GM12878 (cell line): ENCODE measurements at regions not wholly inside any gene's neighbourhood (a gene's known extent, or its start where the extent isn't known, plus 50 kb on each side); places are given as distances from the start of the nearest gene placed in this dataset.

Experiments used
- ATAC-seq: fragments of 200-7000 bp; cut with Tn5 transposase; 3 replicates; pipeline ENCODE4 v1.9.1; 2020; ENCODE audit warnings: mild to moderate bottlenecking, moderate library complexity
- BruUV-seq: library from RNA; stranded (reverse); fragments of 400-500 nt; replicated peaks from 2 replicates; lab custom pipeline; 2021; lab: Mats Ljungman, UMichigan
- CTCF ChIA-PET: fragments of 300-600 bp; sonication (Branson Sonifier 250); formaldehyde crosslinking; extraction: SDS; loops from one replicate; lab custom pipeline; 2021; ENCODE audit warnings: inconsistent platforms; lab: Yijun Ruan, JAX
- POLR2A ChIA-PET: fragments of 350-600 bp; formaldehyde crosslinking; extraction: SDS; loops from one replicate; lab custom pipeline; 2021; ENCODE audit warnings: inconsistent platforms; lab: Charles Lee
- RAD21 ChIA-PET: fragments of 300-600 bp; sonication (Branson Sonifier 250); formaldehyde crosslinking; loops from one replicate; lab custom pipeline; 2023; ENCODE audit warnings: antibody characterized with exemption; ENCODE audit not compliant: unreplicated experiment; lab: Charles Lee
- SMC1A ChIA-PET: fragments of 300-600 bp; sonication (Branson Sonifier 250); formaldehyde crosslinking; loops from one replicate; lab custom pipeline; 2023; ENCODE audit not compliant: unreplicated experiment, uncharacterized antibody; lab: Charles Lee
- DNase-seq: peaks from one replicate; pipeline ENCODE4 v3.0.0-alpha.2; 2011; ENCODE audit warnings: low read depth, low spot score
- FAIRE-seq: peaks from 3 replicates; lab custom pipeline; 2011; peaks lifted over from hg19 to GRCh38; lab: Jason Lieb, UNC
- H2AFZ ChIP-seq: 2 replicates; pipeline ENCODE4 v1.6.0; 2011; ENCODE audit warnings: low read depth, low read length, control low read depth; ENCODE audit not compliant: control insufficient read depth
- H3K27ac ChIP-seq: 2 replicates; pipeline ENCODE4 v1.5.1; 2011; ENCODE audit warnings: control low read depth; ENCODE audit not compliant: control insufficient read depth, insufficient read depth
- H3K27me3 ChIP-seq, 2 experiments: replicated peaks in 1 of 2; 2 replicates each; pipeline versions ENCODE4 v1.6.0 to v1.6.1; 2011; ENCODE audit warnings: low read length in 1 of 2; ENCODE audit not compliant: control insufficient read depth in 2 of 2, insufficient read depth in 2 of 2
- H3K36me3 ChIP-seq, 2 experiments: 2 replicates each; pipeline ENCODE4 v1.5.1; 2011; ENCODE audit warnings: low read length in 1 of 2; ENCODE audit not compliant: control insufficient read depth in 2 of 2, insufficient read depth in 2 of 2
- H3K4me1 ChIP-seq: 2 replicates; pipeline ENCODE4 v1.6.1; 2011; ENCODE audit warnings: mild to moderate bottlenecking, low read length, moderate library complexity, mixed read lengths; ENCODE audit not compliant: control insufficient read depth, insufficient read depth
- H3K4me2 ChIP-seq: 2 replicates; pipeline ENCODE4 v1.6.0; 2011; ENCODE audit warnings: control low read depth; ENCODE audit not compliant: control insufficient read depth, insufficient read depth
- H3K4me3 ChIP-seq: fragments of 200-600 bp; sonication (generic); 2 replicates; pipeline ENCODE4 v1.5.1; 2016
- H3K79me2 ChIP-seq: 2 replicates; pipeline ENCODE4 v1.6.0; 2011; ENCODE audit warnings: low read length; ENCODE audit not compliant: control insufficient read depth, insufficient read depth
- H3K9ac ChIP-seq: 2 replicates; pipeline ENCODE4 v1.8.0; 2011; ENCODE audit warnings: low read length, control low read depth, mixed read lengths; ENCODE audit not compliant: control insufficient read depth, insufficient read depth
- H3K9me3 ChIP-seq: replicated peaks from 3 replicates; pipeline ENCODE4 v1.5.1; 2011; ENCODE audit warnings: mild to moderate bottlenecking, low read length; ENCODE audit not compliant: control insufficient read depth, insufficient read depth
- H4K20me1 ChIP-seq: 2 replicates; pipeline ENCODE4 v1.6.0; 2011; ENCODE audit not compliant: control insufficient read depth, insufficient read depth
- BRCA1 ChIP-seq: IDR thresholded peaks from 2 replicates; pipeline ENCODE4 v1.6.1; 2011; ENCODE audit warnings: low read depth, low read length, improper control_type of control experiment
- DPF2 ChIP-seq: fragments of 450-650 bp; IDR thresholded peaks from 2 replicates; pipeline ENCODE4 v1.6.1; 2017; ENCODE audit warnings: mild to moderate bottlenecking
- EP300 ChIP-seq, 2 experiments: fragments of 150-350 bp in 1 of 2; IDR thresholded peaks; 2 replicates each; pipeline ENCODE4 v1.6.1; 2011 to 2012; ENCODE audit warnings: low read depth in 2 of 2, low read length in 2 of 2, borderline replicate concordance in 1 of 2, improper control_type of control experiment in 1 of 2, inconsistent platforms in 1 of 2; ENCODE audit not compliant: control insufficient read depth in 1 of 2
- FOXM1 ChIP-seq: IDR thresholded peaks from 2 replicates; pipeline ENCODE4 v1.6.1; 2012; ENCODE audit warnings: low read depth, mild to moderate bottlenecking, inconsistent platforms, low read length, moderate library complexity
- NR2F1 ChIP-seq: fragments of 450-650 bp; conservative IDR thresholded peaks from 2 replicates; pipeline ENCODE4 v1.6.1; 2017; ENCODE audit warnings: mild to moderate bottlenecking
- POLR2AphosphoS2 ChIP-seq: IDR thresholded peaks from 2 replicates; pipeline ENCODE4 v1.6.1; 2011; ENCODE audit warnings: low read depth, mild to moderate bottlenecking, low read length, improper control_type of control experiment, moderate library complexity
- POU2F2 ChIP-seq: IDR thresholded peaks from 3 replicates; pipeline ENCODE4 v1.6.1; 2011; ENCODE audit warnings: low read depth, mild to moderate bottlenecking, low read length, borderline replicate concordance
- RFX5 ChIP-seq: IDR thresholded peaks from 2 replicates; pipeline ENCODE4 v1.6.1; 2011; ENCODE audit warnings: low read depth, low read length, improper control_type of control experiment
- RUNX3 ChIP-seq: IDR thresholded peaks from 2 replicates; pipeline ENCODE4 v1.6.1; 2012; ENCODE audit warnings: low read length, inconsistent platforms
- SPI1 ChIP-seq: IDR thresholded peaks from 2 replicates; pipeline ENCODE4 v1.6.1; 2011; ENCODE audit warnings: low read depth, mild to moderate bottlenecking, low read length, moderate library complexity, borderline replicate concordance; ENCODE audit not compliant: insufficient read depth
- ZNF207 ChIP-seq: fragments of 450-650 bp; IDR thresholded peaks from 2 replicates; pipeline ENCODE4 v1.6.1; 2014; ENCODE audit warnings: antibody characterized with exemption, mild to moderate bottlenecking, borderline replicate concordance
- ZNF24 ChIP-seq: fragments of 450-650 bp; IDR thresholded peaks from 2 replicates; pipeline ENCODE4 v1.6.1; 2017; ENCODE audit warnings: antibody characterized with exemption, mild to moderate bottlenecking
- WGBS: methylation state at CpG from one replicate; pipeline ENCODE4 v1.1.6; 2016; ENCODE audit warnings: low lambda C conversion rate; ENCODE audit not compliant: insufficient replicate concordance, insufficient coverage; ENCODE audit errors: missing lambda C conversion rate; 5-methylcytosine and 5-hydroxymethylcytosine counted together
- in situ Hi-C: fragments of 300-500 bp; cut with MboI; formaldehyde crosslinking; loops from 9 replicates; pipeline ENCODE4 v1.14.3; 2018; ENCODE audit warnings: mixed read lengths
- intact Hi-C: fragments of 100-400 bp; cut with micrococcal nuclease; formaldehyde crosslinking; loops from one replicate; pipeline ENCODE4 v1.14.2; 2022; ENCODE audit not compliant: unreplicated experiment
- TF ChIP-seq, protein P1 (sequence below): fragments of 450-650 bp; IDR thresholded peaks from 2 replicates; pipeline ENCODE4 v1.6.1; 2014; ENCODE audit warnings: mild to moderate bottlenecking

DNA sequence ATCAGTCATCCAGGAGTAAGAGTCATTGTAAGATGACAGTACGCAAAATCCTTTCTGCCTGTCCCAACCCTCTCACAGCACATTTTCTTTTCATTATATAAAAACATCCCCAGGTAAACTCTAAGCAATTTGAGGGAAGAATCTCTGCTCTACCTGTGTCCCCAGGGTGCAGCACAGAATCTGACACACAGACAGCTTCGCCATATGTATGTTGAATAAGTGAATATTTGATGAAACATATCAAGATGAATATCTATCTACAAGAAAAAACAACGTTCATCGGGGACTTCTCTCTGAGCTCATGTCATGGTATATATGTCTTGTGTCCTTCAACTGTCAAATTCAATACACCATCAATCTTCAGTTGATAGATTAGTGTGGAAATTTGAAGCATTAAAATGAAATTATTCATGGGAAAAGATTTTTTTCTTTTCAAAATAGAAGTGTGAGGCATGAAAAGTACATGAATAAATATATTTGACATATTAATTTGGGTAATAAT is 94.5 kb upstream of the KYNU start:
- no TSS peak for BruUV-seq
- no peaks in the 10 kb centered on the region for H3K79me2 ChIP-seq
- H3K27me3 ChIP-seq: no peaks in the 10 kb centered on the region
- no peaks in the 10 kb centered on the region for H3K4me1 ChIP-seq
- H3K9me3 ChIP-seq: no peaks in the 10 kb centered on the region
- TF ChIP-seq DPF2 (no peak), EP300 (IDR thresholded peaks at IDR 0.05; ENCODE audit: borderline replicate concordance in 1 of 2, control insufficient read depth in 1 of 2, low read depth in 2 of 2, low read length in 2 of 2) (no peak), POU2F2 (no peak), SPI1 (no peak), ZNF207 (no peak), NR2F1 (no peak), BRCA1 (no peak), RFX5 (no peak), POLR2AphosphoS2 (no peak), FOXM1 (no peak), RUNX3 (no peak), ZNF24 (no peak)
- TF ChIP-seq, protein P1, sequence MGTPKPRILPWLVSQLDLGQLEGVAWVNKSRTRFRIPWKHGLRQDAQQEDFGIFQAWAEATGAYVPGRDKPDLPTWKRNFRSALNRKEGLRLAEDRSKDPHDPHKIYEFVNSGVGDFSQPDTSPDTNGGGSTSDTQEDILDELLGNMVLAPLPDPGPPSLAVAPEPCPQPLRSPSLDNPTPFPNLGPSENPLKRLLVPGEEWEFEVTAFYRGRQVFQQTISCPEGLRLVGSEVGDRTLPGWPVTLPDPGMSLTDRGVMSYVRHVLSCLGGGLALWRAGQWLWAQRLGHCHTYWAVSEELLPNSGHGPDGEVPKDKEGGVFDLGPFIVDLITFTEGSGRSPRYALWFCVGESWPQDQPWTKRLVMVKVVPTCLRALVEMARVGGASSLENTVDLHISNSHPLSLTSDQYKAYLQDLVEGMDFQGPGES: no peak
- ChIA-PET SMC1A (no interaction called here), CTCF (interaction anchor here (1.0 kb wide), 1 partner anchor 197 kb away, joined by 3 read pairs; no protein-coding TSS in a partner anchor), RAD21 (no interaction called here), POLR2A (no interaction called here)
- H3K36me3 ChIP-seq: no peaks in the 10 kb centered on the region
- WGBS: 86% methylated on average over 4 of the region's 4 CpGs
- ATAC-seq (no peak), FAIRE-seq (no peak), DNase-seq (no peak)
- no peak overlapping the region for H3K4me3 ChIP-seq
- H3K9ac ChIP-seq: no peak overlapping the region
- H3K27ac ChIP-seq: no peak overlapping the region
- in situ Hi-C loops (no loop called here), intact Hi-C loops (no loop called here)
- no peak overlapping the region for H3K4me2 ChIP-seq
- H4K20me1 ChIP-seq: no peaks in the 10 kb centered on the region
- H2AFZ ChIP-seq: no peak overlapping the region
